GM18519 (cell line): ENCODE measurements at regions not wholly inside any gene's neighbourhood (a gene's known extent, or its start where the extent isn't known, plus 50 kb on each side); places are given as distances from the start of the nearest gene placed in this dataset.

Experiments
- ATAC-seq: cut with Tn5 transposase; IDR thresholded peaks from one replicate; pipeline ENCODE4 v1.9.1; 2021; ENCODE audit warnings: mild to moderate bottlenecking, moderate library complexity; ENCODE audit not compliant: unreplicated experiment, low FRiP score

GRCh38 chrX:21056622-21057021, 317.6 kb upstream of the CNKSR2 start:
- ATAC-seq, result no peak

DNA sequence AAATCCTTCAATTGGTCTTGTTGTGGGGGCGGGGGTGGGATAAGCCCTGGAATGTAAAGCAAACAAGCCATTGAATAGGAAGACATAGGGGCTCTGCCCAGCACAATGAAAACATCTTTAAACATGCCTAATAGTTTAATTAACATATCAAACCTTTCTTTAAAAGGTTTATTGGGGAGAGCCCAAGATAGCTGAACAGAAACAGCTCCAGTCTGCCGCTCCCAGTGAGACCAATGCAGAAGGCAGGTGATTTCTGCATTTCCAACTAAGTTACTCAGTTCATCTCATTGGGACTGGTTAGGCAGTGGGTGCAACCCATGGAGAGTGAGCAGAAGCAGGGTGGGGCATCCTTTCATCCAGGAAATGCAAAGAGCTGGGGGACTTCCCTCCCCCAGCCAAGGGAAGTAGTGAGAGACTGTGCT, 327.2 kb upstream of the CNKSR2 start:
- no peak for ATAC-seq

- no peak for ATAC-seq
Measured at GRCh38 chrX:21014326-21014725, 359.9 kb upstream of the CNKSR2 start.

DNA sequence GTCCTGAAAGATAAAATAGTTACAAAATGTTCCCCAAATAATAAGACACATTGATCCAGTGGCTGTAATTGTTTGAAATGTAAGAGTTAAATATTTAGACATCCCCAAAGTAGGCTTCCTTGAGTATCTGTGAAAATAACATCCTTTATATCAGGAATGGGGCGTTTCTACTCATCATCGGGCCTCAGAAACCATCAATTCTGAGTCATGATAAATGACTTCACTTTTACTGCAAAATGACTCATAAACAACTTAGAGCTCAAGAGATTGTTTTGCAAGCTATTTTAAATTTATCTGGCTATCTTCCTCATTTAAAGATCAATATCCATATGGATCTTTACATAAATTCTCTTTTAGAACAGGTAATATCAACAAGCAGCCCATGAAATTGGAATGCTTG, 369.4 kb upstream of the CNKSR2 start:
- no peak for ATAC-seq

DNA sequence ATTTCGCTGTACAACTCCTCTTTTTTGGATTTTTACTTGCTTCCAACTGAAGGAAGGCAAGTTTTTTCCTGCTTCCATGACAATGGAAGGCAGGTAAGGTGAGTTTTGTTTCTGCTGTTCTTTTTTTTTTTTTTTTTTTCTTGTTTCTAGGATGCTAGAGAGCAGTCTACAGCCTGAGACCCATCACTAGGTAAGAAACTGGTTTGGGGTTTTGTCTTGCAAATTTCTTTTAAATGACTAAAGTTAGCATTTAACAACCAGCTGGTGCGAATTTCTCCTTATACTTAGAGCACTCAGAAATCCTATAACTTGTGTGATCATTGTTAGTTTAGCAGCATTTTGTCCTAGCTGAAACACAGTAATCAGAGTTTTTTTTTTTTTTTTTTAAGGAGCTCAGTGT, 378.4 kb upstream of the CNKSR2 start:
- ATAC-seq, result no peak

DNA sequence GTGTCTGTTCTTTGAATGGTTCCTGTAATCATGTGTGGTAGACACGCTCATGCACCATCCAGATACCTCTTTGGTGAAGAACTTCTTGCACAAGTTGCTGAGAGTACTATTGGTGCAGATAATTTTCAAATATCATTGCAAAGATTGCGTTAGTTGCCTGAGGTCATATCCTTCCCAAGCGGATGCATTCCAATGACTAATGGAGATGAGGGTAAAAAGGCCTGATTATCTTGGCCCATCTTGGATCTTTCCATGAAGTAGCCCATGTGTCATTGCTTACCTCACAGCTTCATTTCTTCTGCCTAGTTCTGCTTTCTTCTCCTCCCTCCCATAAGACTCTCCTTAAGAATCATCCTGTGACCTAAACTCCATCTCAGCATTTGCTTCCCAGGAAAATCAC, 384.9 kb upstream of the CNKSR2 start:
- ATAC-seq, result no peak

DNA sequence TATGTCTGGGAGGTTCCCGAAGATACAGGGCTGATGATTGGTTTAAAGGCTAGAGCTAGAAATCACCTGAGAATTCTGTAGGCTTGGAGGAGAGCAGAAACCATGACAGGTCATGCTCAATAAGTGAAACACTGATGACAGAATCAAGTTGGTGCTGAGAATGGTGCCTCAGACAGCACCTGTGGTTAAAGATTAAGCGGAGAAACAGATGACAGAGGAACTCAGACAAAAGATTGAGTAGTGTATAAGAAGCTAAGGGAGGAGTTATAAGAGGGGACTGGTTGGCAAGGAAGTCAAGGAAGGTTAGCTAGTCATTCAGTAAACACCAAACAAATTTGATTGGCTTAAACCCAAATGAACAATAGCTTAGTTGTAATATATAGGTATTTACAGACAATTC, 385.4 kb upstream of the CNKSR2 start:
- ATAC-seq, result no peak

DNA sequence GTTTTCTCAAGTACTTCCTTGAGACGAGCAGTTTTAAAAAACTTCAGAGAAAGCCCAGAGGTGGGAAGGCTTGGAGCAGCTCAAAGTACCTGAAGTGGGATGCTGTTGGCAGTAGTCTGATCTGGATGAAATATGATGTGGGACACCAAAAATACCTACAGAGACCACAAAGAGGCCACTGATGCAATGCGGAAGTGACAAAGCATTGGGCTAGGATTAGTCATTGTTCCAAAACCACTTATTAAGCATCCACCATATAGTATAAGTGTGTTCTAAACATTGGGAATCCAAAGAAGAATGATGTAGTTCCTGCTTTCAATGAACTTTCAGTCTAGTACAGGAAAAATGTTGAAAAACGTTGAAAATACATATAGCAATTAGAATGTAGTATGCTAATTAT, 386.1 kb upstream of the CNKSR2 start:
- ATAC-seq, result no peak

DNA sequence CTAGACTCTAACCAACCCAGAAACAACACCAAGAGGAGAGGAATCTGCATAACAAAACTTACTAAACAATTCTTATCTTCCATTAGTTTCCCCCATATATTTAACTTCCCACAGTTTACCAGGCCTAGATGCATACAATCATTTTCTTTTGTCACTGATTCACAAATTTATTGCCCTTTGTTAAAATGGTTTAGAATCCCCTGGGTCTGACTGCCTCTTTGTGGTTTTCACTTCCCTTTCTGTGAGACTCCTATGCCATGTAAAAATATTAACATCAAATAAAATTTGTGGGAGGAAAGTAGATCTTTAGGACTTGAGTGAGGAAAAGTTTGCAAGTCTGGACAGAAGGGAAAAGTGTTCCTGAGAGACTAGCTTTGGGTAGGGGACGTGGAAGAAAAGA, 393.8 kb upstream of the CNKSR2 start:
- ATAC-seq, result no peak

DNA sequence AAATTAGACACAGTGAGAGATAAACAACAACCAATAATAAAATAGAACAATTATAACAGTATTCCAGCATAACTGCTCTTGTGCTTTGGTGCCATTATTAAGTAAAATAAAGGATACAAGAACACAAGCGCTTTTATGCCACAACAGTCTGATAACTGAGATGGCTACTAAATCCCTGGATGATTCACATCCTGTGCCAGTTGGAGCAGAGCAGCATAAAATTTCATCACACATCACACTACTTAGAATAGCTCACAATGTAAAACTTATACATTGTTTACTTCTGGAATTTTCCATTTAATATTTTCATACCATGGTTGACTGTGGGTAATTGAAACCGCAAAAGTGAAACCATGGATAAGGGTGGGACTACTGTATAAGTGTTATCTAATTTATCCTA, 399.9 kb upstream of the CNKSR2 start:
- no peak for ATAC-seq

- ATAC-seq, result no peak
Measured at GRCh38 chrX:20973038-20973437, 401.2 kb upstream of the CNKSR2 start.

GRCh38 chrX:20971250-20971649, 403.0 kb upstream of the CNKSR2 start:
- no peak for ATAC-seq

GRCh38 chrX:20969565-20969964, 404.7 kb upstream of the CNKSR2 start:
- ATAC-seq, result no peak

DNA sequence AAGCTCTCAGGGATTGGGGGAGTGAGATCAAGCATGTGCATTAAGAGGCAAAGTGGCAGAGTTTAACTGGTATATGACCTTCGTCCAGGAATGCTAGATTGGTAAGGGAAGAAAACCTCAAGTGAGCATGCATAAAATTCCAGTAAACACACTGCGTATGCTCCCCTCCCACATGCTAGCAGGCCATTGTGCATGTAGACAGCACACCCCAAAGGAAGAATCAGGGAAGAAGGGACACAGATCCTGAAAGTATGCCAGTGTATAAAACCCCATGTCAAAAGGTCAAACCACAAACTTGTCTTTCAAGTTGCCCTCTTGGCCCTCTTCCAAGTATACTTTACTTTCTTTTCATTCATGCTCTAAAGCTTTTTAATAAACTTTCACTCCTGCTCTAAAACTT, 405.2 kb upstream of the CNKSR2 start:
- ATAC-seq, result no peak

DNA sequence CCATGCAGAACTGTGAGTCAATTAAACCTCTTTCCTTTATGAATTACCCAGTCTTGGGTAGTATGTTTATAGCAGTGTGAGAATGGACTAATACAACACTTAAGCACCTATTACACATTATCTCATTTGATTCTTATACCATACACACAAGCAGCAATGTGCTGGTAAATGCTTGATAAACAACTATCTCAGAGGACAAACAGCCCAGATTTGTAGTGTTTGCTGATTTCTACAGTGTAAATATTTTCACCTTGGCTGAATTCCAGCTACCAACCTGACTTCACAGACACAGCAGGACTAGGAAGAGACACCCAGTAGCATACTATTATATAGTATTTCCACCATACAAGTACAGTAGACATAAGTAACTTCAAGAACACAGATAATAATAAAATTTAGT, 406.5 kb upstream of the CNKSR2 start:
- no peak for ATAC-seq

DNA sequence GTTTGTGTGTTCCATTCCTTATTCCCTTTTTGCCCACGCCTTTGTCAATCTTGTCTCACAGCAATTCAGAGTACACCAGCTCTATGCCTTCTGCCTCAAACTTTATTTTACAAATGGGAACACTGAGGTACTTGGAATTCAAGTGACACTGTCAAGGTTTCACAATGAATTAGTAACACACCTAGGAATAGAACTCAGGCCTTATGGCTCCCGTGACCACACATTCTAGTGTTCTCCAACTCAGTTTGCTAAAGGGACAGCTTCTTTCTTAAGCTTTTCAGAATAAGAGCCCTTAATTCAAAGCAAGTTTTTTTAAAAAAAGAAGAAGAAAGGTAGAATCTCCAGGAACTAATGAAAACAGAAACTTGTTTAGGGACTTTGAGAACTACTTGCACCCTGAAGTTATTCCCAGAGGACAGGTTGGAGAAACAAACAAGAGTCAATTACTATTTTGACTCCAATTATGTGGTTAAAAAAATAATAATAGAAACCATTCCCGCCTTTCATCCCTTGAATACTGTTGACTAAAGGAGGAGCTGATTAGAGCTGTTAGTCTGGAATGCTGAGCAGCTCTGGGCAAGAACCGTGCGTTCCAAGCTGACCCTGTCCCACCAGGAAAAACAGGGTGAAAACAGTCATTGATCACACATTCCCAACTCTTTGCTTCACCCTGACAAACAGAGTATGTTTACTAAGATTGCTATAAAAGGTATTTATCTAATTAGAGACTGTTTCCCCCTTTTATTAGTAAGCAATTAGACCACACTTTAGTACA, 408.8 kb upstream of the CNKSR2 start:
- no peak for ATAC-seq

DNA sequence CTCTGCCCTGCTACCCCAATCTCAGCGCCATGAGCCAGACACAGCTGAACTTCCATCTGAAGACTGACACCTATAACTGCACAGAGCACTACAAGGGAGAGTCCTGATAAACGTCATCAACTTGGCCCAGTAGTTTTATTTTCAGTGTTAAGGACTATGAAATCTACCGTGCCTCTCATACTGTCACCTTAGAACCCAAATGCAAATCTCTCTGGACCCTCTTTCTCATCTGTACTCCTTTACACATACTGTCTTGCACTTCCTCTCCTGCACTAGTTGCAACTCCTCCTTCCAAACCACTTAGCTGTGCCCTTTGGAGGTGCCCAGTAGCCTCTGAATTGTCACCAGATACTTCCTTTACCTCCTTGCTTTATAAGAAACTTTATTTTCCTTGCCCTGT, 420.2 kb upstream of the CNKSR2 start:
- ATAC-seq, result no peak

- no peak for ATAC-seq
Measured at GRCh38 chrX:20952180-20952579, 422.0 kb upstream of the CNKSR2 start.

- no peak for ATAC-seq
Measured at GRCh38 chrX:20951016-20951810, 423.0 kb upstream of the CNKSR2 start.

DNA sequence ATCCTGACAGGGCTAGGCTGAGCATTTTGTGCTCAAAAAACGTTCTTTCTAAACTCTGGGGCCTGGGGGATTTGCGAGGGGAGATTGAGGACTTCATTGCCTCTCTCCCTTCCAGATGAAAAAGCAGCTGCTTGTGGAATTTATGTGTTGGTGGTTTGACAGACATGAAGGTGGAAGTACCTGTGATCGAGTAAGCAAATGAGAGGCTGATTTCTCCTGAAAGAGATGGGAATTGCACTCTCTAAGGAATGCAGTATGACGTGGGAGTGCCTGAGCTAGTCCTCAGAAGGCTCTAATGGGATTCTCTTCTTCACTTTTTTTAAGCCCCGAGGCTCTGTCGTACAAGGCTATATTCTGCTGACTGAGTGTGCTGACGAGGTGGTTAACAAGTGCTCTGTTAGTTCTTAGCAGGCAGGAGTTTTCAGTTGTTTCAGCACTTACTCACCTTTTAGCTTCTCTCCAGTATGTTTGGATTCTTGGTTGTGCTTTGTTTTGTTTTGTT, 426.8 kb upstream of the CNKSR2 start:
- no peak for ATAC-seq

DNA sequence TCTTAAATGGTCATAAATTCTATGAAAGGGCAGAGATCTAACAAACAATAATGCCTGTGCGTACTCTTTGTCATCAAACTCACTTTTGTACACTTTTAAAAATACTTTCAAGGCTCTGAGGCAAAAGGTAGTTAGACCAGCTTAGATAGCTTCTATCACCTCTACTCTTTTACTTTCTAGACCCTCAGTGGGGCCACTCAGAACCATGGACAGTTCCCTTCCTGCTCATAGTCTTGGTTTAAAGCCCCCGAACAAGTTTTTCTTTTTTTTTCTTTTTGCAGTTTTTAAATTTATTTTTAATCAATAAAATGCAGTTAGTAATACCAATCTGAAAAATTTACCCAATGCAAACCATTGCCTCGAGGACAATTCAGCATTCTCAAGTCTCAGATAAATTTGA, 460.5 kb upstream of the CNKSR2 start:
- no peak for ATAC-seq

DNA sequence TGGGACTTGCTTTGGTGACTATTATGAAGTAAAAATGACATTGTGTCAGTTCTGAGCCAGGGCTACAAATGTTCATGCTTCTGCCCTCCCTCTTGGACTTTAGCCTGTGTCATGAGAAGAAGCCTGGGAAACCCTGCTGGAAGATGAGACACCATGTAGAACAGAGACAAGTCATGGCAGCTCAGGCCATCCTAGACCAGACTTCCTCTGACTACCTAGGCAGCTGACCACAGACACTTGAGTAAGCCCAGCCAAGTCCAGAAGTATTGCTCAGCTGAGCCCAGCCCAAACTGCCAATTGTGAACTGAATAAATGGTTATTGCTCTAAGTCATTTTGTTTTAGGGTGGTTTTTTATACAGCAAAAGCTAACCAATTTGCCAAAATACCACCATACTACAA, 467.6 kb upstream of the CNKSR2 start:
- no peak for ATAC-seq
